ENCODE measurements at regions not wholly inside any gene's neighbourhood (a gene's known extent, or its start where the extent isn't known, plus 50 kb on each side); places are given as distances from the start of the nearest gene placed in this dataset.

GRCh38 chr5:105632043-105632442 is 2038.7 kb downstream of the EFNA5 start:
- H3K36me3 Mint-ChIP-seq (ENCODE audit: insufficient read depth in 1 of 3, low read depth in 3 of 3): no peaks in the 10 kb centered on the region
- no peak for DNase-seq
- no peak for TF ChIP-seq CTCF (conservative IDR thresholded peaks at IDR 0.05)
- Histone ChIP-seq H3K23me2 (ENCODE audit: insufficient read length, low read depth, low read length, poor library complexity, severe bottlenecking) (no peaks in the 10 kb centered on the region), H2BK15ac (ENCODE audit: low read depth, low read length) (no peak overlapping the region), H2AFZ (ENCODE audit: low read length) (no peak overlapping the region), H3K27ac (ENCODE audit: insufficient read length, low read depth, low read length) (no peak overlapping the region), H4K91ac (ENCODE audit: insufficient read length, low read depth, low read length) (no peak overlapping the region), H3T11ph (ENCODE audit: low read length) (no peak overlapping the region), H2AK5ac (ENCODE audit: insufficient read length, low read length) (no peak overlapping the region), H4K20me1 (ENCODE audit: control insufficient read depth, insufficient read depth, insufficient read length) (no peaks in the 10 kb centered on the region), H3K9me3 (ENCODE audit: control insufficient read depth, low read depth, low read length) (no peaks in the 10 kb centered on the region), H2BK12ac (ENCODE audit: insufficient read length, low read depth, low read length) (no peak overlapping the region), H3K18ac (ENCODE audit: insufficient read length, low read depth, low read length) (no peak overlapping the region), H3K79me1 (ENCODE audit: insufficient read depth, low read depth, low read length, poor library complexity, severe bottlenecking) (no peaks in the 10 kb centered on the region), H4K8ac (replicated peaks; ENCODE audit: insufficient read length, low read depth, low read length) (no peak overlapping the region), H2BK20ac (ENCODE audit: low read depth, low read length, poor library complexity, severe bottlenecking) (no peak overlapping the region), H3K4ac (ENCODE audit: low read depth, low read length) (no peak overlapping the region), H3K56ac (ENCODE audit: insufficient read length, low read depth, low read length) (no peak overlapping the region), H3K79me2 (ENCODE audit: insufficient read depth, low read length) (no peaks in the 10 kb centered on the region), H3K23ac (ENCODE audit: insufficient read length, low read depth, low read length) (no peak overlapping the region), H3K4me1 (ENCODE audit: insufficient read depth, low read length) (no peaks in the 10 kb centered on the region), H3K14ac (ENCODE audit: insufficient read depth, low read length) (no peak overlapping the region), H3K4me2 (ENCODE audit: insufficient read depth, insufficient read length, low read length) (no peak overlapping the region), H2BK120ac (ENCODE audit: low read depth, low read length, poor library complexity, severe bottlenecking) (no peak overlapping the region), H2BK5ac (ENCODE audit: insufficient read length, low read length) (no peak overlapping the region), H4K5ac (ENCODE audit: insufficient read length, low read depth, low read length) (no peak overlapping the region), H3K27me3 (ENCODE audit: insufficient read depth, low read length) (no peaks in the 10 kb centered on the region), H3K9ac (ENCODE audit: extremely low read depth, insufficient read length, low read length) (no peak overlapping the region)
- H3K9me3 Mint-ChIP-seq: no peaks in the 10 kb centered on the region
- no peak overlapping the region for H3K27ac Mint-ChIP-seq
- H3K4me1 Mint-ChIP-seq: peaks cover 0 to 6% of the 10 kb centered on the region in 2 experiments; a peak in 2 of 4 replicates
- no peaks in the 10 kb centered on the region for H3K27me3 Mint-ChIP-seq (ENCODE audit: low read depth)
- WGBS (ENCODE audit: extremely low coverage, insufficient read length, low lambda C conversion rate): no CpG with 5 or more reads among the region's 2 CpGs
- no peak overlapping the region for H3K4me3 Mint-ChIP-seq
